ENCODE measurements at regions not wholly inside any gene's neighbourhood (a gene's known extent, or its start where the extent isn't known, plus 50 kb on each side); places are given as distances from the start of the nearest gene placed in this dataset.

- no peaks in the 10 kb centered on the region for H3K79me2 ChIP-seq (ENCODE audit: control insufficient read depth, insufficient read depth, low read length)
- H3K9ac ChIP-seq (ENCODE audit: control insufficient read depth, extremely low read depth, insufficient read depth, low read length), result no peak overlapping the region
- H3K36me3 ChIP-seq (ENCODE audit: control insufficient read depth in 2 of 2, extremely low read depth in 1 of 2, insufficient read depth in 2 of 2, low read length in 2 of 2), result no peaks in the 10 kb centered on the region
- no peaks in the 10 kb centered on the region for H3K4me1 ChIP-seq (ENCODE audit: control insufficient read depth, extremely low read depth, insufficient read depth, low read length)
- DNase-seq (ENCODE audit: low read depth, low spot score), result no peak
- no peak for TF ChIP-seq EZH2 (IDR thresholded peaks at IDR 0.05; ENCODE audit: low read length)
- TF ChIP-seq, protein P1, sequence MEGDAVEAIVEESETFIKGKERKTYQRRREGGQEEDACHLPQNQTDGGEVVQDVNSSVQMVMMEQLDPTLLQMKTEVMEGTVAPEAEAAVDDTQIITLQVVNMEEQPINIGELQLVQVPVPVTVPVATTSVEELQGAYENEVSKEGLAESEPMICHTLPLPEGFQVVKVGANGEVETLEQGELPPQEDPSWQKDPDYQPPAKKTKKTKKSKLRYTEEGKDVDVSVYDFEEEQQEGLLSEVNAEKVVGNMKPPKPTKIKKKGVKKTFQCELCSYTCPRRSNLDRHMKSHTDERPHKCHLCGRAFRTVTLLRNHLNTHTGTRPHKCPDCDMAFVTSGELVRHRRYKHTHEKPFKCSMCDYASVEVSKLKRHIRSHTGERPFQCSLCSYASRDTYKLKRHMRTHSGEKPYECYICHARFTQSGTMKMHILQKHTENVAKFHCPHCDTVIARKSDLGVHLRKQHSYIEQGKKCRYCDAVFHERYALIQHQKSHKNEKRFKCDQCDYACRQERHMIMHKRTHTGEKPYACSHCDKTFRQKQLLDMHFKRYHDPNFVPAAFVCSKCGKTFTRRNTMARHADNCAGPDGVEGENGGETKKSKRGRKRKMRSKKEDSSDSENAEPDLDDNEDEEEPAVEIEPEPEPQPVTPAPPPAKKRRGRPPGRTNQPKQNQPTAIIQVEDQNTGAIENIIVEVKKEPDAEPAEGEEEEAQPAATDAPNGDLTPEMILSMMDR (optimal IDR thresholded peaks at IDR 0.05 in 1 of 3, IDR thresholded peaks at IDR 0.05 in 1 of 3, conservative IDR thresholded peaks at IDR 0.05 in 1 of 3; ENCODE audit: extremely low read depth in 1 of 3, insufficient read depth in 2 of 3, low read length in 3 of 3), result no peak
- H3K9me1 ChIP-seq (ENCODE audit: control insufficient read depth, extremely low read depth, insufficient read depth, low read length), result no peaks in the 10 kb centered on the region
- peaks cover 3% of the 10 kb centered on the region for H3K27me3 ChIP-seq (ENCODE audit: control insufficient read depth, extremely low read depth, insufficient read depth, low read length)
- no peak overlapping the region for H2AFZ ChIP-seq (ENCODE audit: control insufficient read depth, low read length)
- no peak overlapping the region for H3K4me2 ChIP-seq (ENCODE audit: control insufficient read depth, extremely low read depth, insufficient read depth, low read depth, low read length)
- FAIRE-seq, result no peak
- dilution Hi-C loops (cut with MboI; ENCODE audit: extremely low pct_ligation_motif_present, low sequenced_read_pairs), result no loop called here
- no peak overlapping the region for H3K4me3 ChIP-seq (ENCODE audit: control insufficient read depth in 2 of 3, extremely low read depth in 1 of 3, insufficient read depth in 2 of 3, low read depth in 1 of 3, low read length in 3 of 3)
- no peaks in the 10 kb centered on the region for H3K9me3 ChIP-seq (ENCODE audit: control insufficient read depth, low read depth, low read length)
- no peaks in the 10 kb centered on the region for H4K20me1 ChIP-seq (ENCODE audit: control insufficient read depth, extremely low read depth, insufficient read depth, low read length)
- H3K27ac ChIP-seq (ENCODE audit: control insufficient read depth, insufficient read depth, low read length), result no peak overlapping the region
Observed at GRCh38 chr4:147042046-147042445, 96.4 kb upstream of the TTC29 start.

GRCh38 chr4:147044241-147044640 is 98.6 kb upstream of the TTC29 start:
- DNase-seq (ENCODE audit: low read depth, low spot score) (no peak), FAIRE-seq (no peak)
- no peaks in the 10 kb centered on the region for H3K4me1 ChIP-seq (ENCODE audit: control insufficient read depth, extremely low read depth, insufficient read depth, low read length)
- no peaks in the 10 kb centered on the region for H3K36me3 ChIP-seq (ENCODE audit: control insufficient read depth in 2 of 2, extremely low read depth in 1 of 2, insufficient read depth in 2 of 2, low read length in 2 of 2)
- no peak overlapping the region for H3K9ac ChIP-seq (ENCODE audit: control insufficient read depth, extremely low read depth, insufficient read depth, low read length)
- TF ChIP-seq, protein P1 (optimal IDR thresholded peaks at IDR 0.05 in 1 of 3, IDR thresholded peaks at IDR 0.05 in 1 of 3, conservative IDR thresholded peaks at IDR 0.05 in 1 of 3; ENCODE audit: extremely low read depth in 1 of 3, insufficient read depth in 2 of 3, low read length in 3 of 3), result no peak
- TF ChIP-seq EZH2 (IDR thresholded peaks at IDR 0.05; ENCODE audit: low read length), result no peak
- H3K27me3 ChIP-seq (ENCODE audit: control insufficient read depth, extremely low read depth, insufficient read depth, low read length), result peaks cover 3% of the 10 kb centered on the region
- dilution Hi-C loops (cut with MboI; ENCODE audit: extremely low pct_ligation_motif_present, low sequenced_read_pairs), result no loop called here
- no peak overlapping the region for H3K27ac ChIP-seq (ENCODE audit: control insufficient read depth, insufficient read depth, low read length)
- no peak overlapping the region for H3K4me3 ChIP-seq (ENCODE audit: control insufficient read depth in 2 of 3, extremely low read depth in 1 of 3, insufficient read depth in 2 of 3, low read depth in 1 of 3, low read length in 3 of 3)
- no peaks in the 10 kb centered on the region for H3K9me3 ChIP-seq (ENCODE audit: control insufficient read depth, low read depth, low read length)
- no peaks in the 10 kb centered on the region for H4K20me1 ChIP-seq (ENCODE audit: control insufficient read depth, extremely low read depth, insufficient read depth, low read length)
- H3K79me2 ChIP-seq (ENCODE audit: control insufficient read depth, insufficient read depth, low read length), result no peaks in the 10 kb centered on the region
- no peak overlapping the region for H2AFZ ChIP-seq (ENCODE audit: control insufficient read depth, low read length)
- no peaks in the 10 kb centered on the region for H3K9me1 ChIP-seq (ENCODE audit: control insufficient read depth, extremely low read depth, insufficient read depth, low read length)
- no peak overlapping the region for H3K4me2 ChIP-seq (ENCODE audit: control insufficient read depth, extremely low read depth, insufficient read depth, low read depth, low read length)
